HepG2 (cell line): ENCODE measurements at regions not wholly inside any gene's neighbourhood (a gene's known extent, or its start where the extent isn't known, plus 50 kb on each side); places are given as distances from the start of the nearest gene placed in this dataset.

Experiments
- ARID5B ChIP-seq: IDR thresholded peaks from 2 replicates; pipeline ENCODE4 v1.4.0; 2020; ENCODE audit warnings: mild to moderate bottlenecking, missing genetic modification reagents
- FOXK2 ChIP-seq: fragments of 450-650 bp; IDR thresholded peaks from 2 replicates; pipeline ENCODE4 v1.6.1; 2016
- GFI1 ChIP-seq: sonication (generic); formaldehyde crosslinking; IDR thresholded peaks from 2 replicates; pipeline ENCODE4 v1.5.0; 2020; ENCODE audit warnings: missing genetic modification reagents, mild to moderate bottlenecking, borderline replicate concordance
- HOMEZ ChIP-seq: IDR thresholded peaks from 2 replicates; pipeline ENCODE4 v1.6.1; 2016; ENCODE audit warnings: low read depth
- KAT2B ChIP-seq: fragments of 150-350 bp; IDR thresholded peaks from 2 replicates; pipeline ENCODE4 v1.6.1; 2014; ENCODE audit warnings: low read depth, low read length, borderline replicate concordance
- KLF9 ChIP-seq: IDR thresholded peaks from 2 replicates; pipeline ENCODE4 v1.6.1; 2016; ENCODE audit warnings: low read depth
- LCORL ChIP-seq, 2 experiments: fragments of 450-650 bp in 1 of 2; sonication (generic) in 1 of 2; formaldehyde crosslinking in 1 of 2; IDR thresholded peaks; 2 replicates each; pipeline versions ENCODE4 v1.5.0 to v1.6.1; 2017 to 2020; ENCODE audit warnings: antibody characterized with exemption in 1 of 2, missing genetic modification reagents in 1 of 2
- MNT ChIP-seq: fragments of 450-650 bp; IDR thresholded peaks from 2 replicates; pipeline ENCODE4 v1.6.1; 2016
- MXD4 ChIP-seq: IDR thresholded peaks from 2 replicates; pipeline ENCODE4 v1.6.1; 2016; ENCODE audit warnings: mild to moderate bottlenecking, missing biosample characterization, missing genetic modification reagents
- SOX6 ChIP-seq, 2 experiments: fragments of 450-650 bp in 1 of 2; sonication (generic) in 1 of 2; formaldehyde crosslinking in 1 of 2; IDR thresholded peaks; 2 replicates each; pipeline versions ENCODE4 v1.4.0 to v1.6.1; 2017 to 2020; ENCODE audit warnings: antibody characterized with exemption in 1 of 2, mild to moderate bottlenecking in 1 of 2, missing genetic modification reagents in 1 of 2
- SP5 ChIP-seq: IDR thresholded peaks from 2 replicates; pipeline ENCODE4 v1.6.1; 2016; ENCODE audit warnings: low read depth, borderline replicate concordance
- TBX2 ChIP-seq: sonication (generic); formaldehyde crosslinking; IDR thresholded peaks from 2 replicates; pipeline ENCODE4 v1.5.0; 2020; ENCODE audit warnings: missing genetic modification reagents, mild to moderate bottlenecking, borderline replicate concordance
- TCF7L2 ChIP-seq: IDR thresholded peaks from 2 replicates; pipeline ENCODE4 v1.6.1; 2011; ENCODE audit warnings: mild to moderate bottlenecking, low read depth, low read length, moderate library complexity
- TSC22D2 ChIP-seq: sonication (generic); formaldehyde crosslinking; IDR thresholded peaks from 2 replicates; pipeline ENCODE4 v1.5.1; 2020; ENCODE audit warnings: missing genetic modification reagents, mild to moderate bottlenecking, borderline replicate concordance
- YEATS2 ChIP-seq: sonication (generic); formaldehyde crosslinking; IDR thresholded peaks from 2 replicates; pipeline ENCODE4 v1.4.0; 2020; ENCODE audit warnings: missing genetic modification reagents, borderline replicate concordance
- ZBTB14 ChIP-seq: sonication (generic); formaldehyde crosslinking; IDR thresholded peaks from 2 replicates; pipeline ENCODE4 v1.4.0; 2020; ENCODE audit warnings: missing genetic modification reagents
- ZNF205 ChIP-seq: IDR thresholded peaks from 2 replicates; pipeline ENCODE4 v1.6.1; 2018; ENCODE audit warnings: missing biosample characterization, missing genetic modification reagents
- ZNF225 ChIP-seq: sonication (generic); formaldehyde crosslinking; IDR thresholded peaks from 2 replicates; pipeline ENCODE4 v1.4.0; 2020; ENCODE audit warnings: mild to moderate bottlenecking, missing genetic modification reagents
- ZNF615 ChIP-seq: sonication (generic); formaldehyde crosslinking; IDR thresholded peaks from 2 replicates; pipeline ENCODE4 v1.5.0; 2020; ENCODE audit warnings: mild to moderate bottlenecking, missing genetic modification reagents, borderline replicate concordance

- TF ChIP-seq MXD4: peak; percentile 54; the same call in 1 of the 2 replicates
- peak; percentile 61 for TF ChIP-seq MNT
- TF ChIP-seq SP5 (CRISPR knock-in tag): peak; percentile 35; the same call in 1 of the 2 replicates
- TF ChIP-seq LCORL (IDR thresholded peaks at IDR 0.05): peak; percentile 57; the same call in 1 of the 2 replicates
- TF ChIP-seq LCORL (CRISPR knock-in tag; IDR thresholded peaks at IDR 0.05): peak; percentile 46; the same call in 1 of the 2 replicates
- TF ChIP-seq YEATS2 (CRISPR knock-in tag): no peak
- peak; percentile 54; the same call in 1 of the 2 replicates for TF ChIP-seq TBX2 (CRISPR knock-in tag)
- no peak for TF ChIP-seq ZNF225 (CRISPR knock-in tag)
- TF ChIP-seq ZNF615 (CRISPR knock-in tag): no peak
- TF ChIP-seq HOMEZ (CRISPR knock-in tag): peak; percentile 78; the same call in 1 of the 2 replicates
- peak; percentile 79 for TF ChIP-seq FOXK2
- TF ChIP-seq ZBTB14 (CRISPR knock-in tag): no peak
- peak; percentile 78 for TF ChIP-seq ARID5B (CRISPR knock-in tag)
- peak; percentile 61; the same call in 1 of the 2 replicates for TF ChIP-seq GFI1 (CRISPR knock-in tag)
- TF ChIP-seq KAT2B: peak; percentile 75; the same call in 1 of the 2 replicates
- peak; percentile 71; the same call in 1 of the 2 replicates for TF ChIP-seq ZNF205 (CRISPR knock-in tag)
- TF ChIP-seq TCF7L2: peak; percentile 55; the same call in 1 of the 2 replicates
- TF ChIP-seq SOX6 (IDR thresholded peaks at IDR 0.05): no peak
- peak; percentile 81 for TF ChIP-seq SOX6 (CRISPR knock-in tag; IDR thresholded peaks at IDR 0.05)
- TF ChIP-seq TSC22D2 (CRISPR knock-in tag): no peak
- TF ChIP-seq KLF9 (CRISPR knock-in tag): no peak
These were observed 80.1 kb upstream of the CD55 start (continued) for GRCh38 chr1:207241164-207241934.
